Pancreas (tissue), 10 donors: ENCODE measurements at regions not wholly inside any gene's neighbourhood (a gene's known extent, or its start where the extent isn't known, plus 50 kb on each side); places are given as distances from the start of the nearest gene placed in this dataset.
"Not testable (repeated sequence)": the region's sequence is repeated elsewhere in the genome, so short reads cannot be mapped to it uniquely, and the experiment has no call there.

Experiments
- ATAC-seq, 4 donors: fragments of 200-7000 bp; cut with Tn5 transposase; one replicate each; pipeline versions ENCODE4 v1.8.0 to v1.9.1; 2020; ENCODE audit warnings: mild to moderate bottlenecking in 4 of 4, moderate library complexity in 4 of 4
- DNase-seq, 6 donors: peaks; one replicate each; pipeline ENCODE4 v3.0.0-alpha.2; 2020
- FAIRE-seq: peaks from 2 replicates; lab custom pipeline; 2012; peaks lifted over from hg19 to GRCh38; lab: Jason Lieb, UNC
- H3K27ac ChIP-seq, 4 donors: fragments of 200-600 bp; sonication (generic); 1 replicate in 3 of 4; 2 replicates in 1 of 4; pipeline versions ENCODE4 v1.5.0 to v1.8.0; 2020
- H3K27me3 ChIP-seq, 4 donors: fragments of 200-600 bp; one replicate each; pipeline ENCODE4 v1.8.0; 2021
- H3K36me3 ChIP-seq, 3 donors: fragments of 200-600 bp; sonication (generic) in 1 of 3; one replicate each; pipeline versions ENCODE4 v1.5.0 to v1.8.0; 2020 to 2021
- H3K4me1 ChIP-seq, 3 donors: fragments of 200-600 bp; one replicate each; pipeline ENCODE4 v1.8.0; 2021
- H3K4me3 ChIP-seq, 4 donors: fragments of 200-600 bp; sonication (generic) in 2 of 4; one replicate each; pipeline versions ENCODE4 v1.5.0 to v1.8.0; 2020 to 2021
- H3K9me3 ChIP-seq, 4 donors: fragments of 200-600 bp; one replicate each; pipeline ENCODE4 v1.8.0; 2021
- WGBS, 2 donors: extraction: QIAGEN DNeasy Blood & Tissue Kit; methylation state at CpG; one replicate each; pipeline ENCODE4 v1.1.7; 2013; 5-methylcytosine and 5-hydroxymethylcytosine counted together
- intact Hi-C, 3 donors: fragments of 100-400 bp; cut with DNase I; formaldehyde crosslinking; loops; one replicate each; pipeline versions ENCODE4 v1.11.1 to v1.14.2; 2022
- TF ChIP-seq, protein P1 (sequence below), 4 donors: fragments of 200-600 bp; sonication (generic) in 3 of 4; IDR thresholded peaks; one replicate each; pipeline versions ENCODE4 v1.5.0 to v1.8.0; 2021; ENCODE audit warnings: antibody characterized with exemption in 4 of 4
- donor health status: healthy with polysubstance abuse.
- donor health status: DM: no; HTN: no; CAD: no; lungs with moderate emphysema.
- donor health status: DM: no; HTN: no; CAD: no.
- donor health status: control.
- donor health status: control.
- donor health status: Bipolar disorder and iron deficiency.
- donor health status: DM: yes; HTN: yes; CAD: no.
- donor health status: DM: no; HTN: no; CAD: no.
- donor health status: DM: no; HTN: no; CAD: no.
- donor health status: DM: yes; HTN: yes; CAD: no.

DNA sequence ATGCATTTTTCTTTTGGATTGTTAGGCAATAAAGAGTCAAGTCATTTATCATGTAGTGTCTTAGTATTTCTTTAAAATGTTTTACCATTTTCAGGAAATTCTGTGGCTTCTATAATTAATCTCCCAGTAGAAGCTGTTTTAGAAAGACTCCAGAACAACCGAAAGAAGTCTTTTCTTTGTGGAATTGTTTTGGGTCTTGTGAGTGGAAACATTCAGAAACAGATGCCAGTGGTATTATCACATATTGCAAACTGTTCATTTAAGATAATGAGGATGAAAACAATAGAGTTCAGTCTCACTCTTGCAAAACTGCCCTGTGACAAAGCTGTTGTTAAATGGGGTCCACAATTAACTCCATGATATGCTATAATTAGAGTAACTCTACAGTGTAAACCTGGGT is 211.2 kb upstream of the KIT start:
- Histone ChIP-seq H3K9me3 (no peaks in the 10 kb centered on the region), H3K27ac (no peak overlapping the region), H3K27me3 (no peaks in the 10 kb centered on the region), H3K36me3 (no peaks in the 10 kb centered on the region), H3K4me3 (no peak overlapping the region), H3K4me1 (no peaks in the 10 kb centered on the region)
- FAIRE-seq (no peak), DNase-seq (no peak), ATAC-seq (no peak)
- intact Hi-C loops: no loop called here
- WGBS, 2 donors: 30 to 46% methylated on average over 1 of the region's 1 CpG
- TF ChIP-seq, protein P1, sequence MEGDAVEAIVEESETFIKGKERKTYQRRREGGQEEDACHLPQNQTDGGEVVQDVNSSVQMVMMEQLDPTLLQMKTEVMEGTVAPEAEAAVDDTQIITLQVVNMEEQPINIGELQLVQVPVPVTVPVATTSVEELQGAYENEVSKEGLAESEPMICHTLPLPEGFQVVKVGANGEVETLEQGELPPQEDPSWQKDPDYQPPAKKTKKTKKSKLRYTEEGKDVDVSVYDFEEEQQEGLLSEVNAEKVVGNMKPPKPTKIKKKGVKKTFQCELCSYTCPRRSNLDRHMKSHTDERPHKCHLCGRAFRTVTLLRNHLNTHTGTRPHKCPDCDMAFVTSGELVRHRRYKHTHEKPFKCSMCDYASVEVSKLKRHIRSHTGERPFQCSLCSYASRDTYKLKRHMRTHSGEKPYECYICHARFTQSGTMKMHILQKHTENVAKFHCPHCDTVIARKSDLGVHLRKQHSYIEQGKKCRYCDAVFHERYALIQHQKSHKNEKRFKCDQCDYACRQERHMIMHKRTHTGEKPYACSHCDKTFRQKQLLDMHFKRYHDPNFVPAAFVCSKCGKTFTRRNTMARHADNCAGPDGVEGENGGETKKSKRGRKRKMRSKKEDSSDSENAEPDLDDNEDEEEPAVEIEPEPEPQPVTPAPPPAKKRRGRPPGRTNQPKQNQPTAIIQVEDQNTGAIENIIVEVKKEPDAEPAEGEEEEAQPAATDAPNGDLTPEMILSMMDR (IDR thresholded peaks at IDR 0.05): no peak

DNA sequence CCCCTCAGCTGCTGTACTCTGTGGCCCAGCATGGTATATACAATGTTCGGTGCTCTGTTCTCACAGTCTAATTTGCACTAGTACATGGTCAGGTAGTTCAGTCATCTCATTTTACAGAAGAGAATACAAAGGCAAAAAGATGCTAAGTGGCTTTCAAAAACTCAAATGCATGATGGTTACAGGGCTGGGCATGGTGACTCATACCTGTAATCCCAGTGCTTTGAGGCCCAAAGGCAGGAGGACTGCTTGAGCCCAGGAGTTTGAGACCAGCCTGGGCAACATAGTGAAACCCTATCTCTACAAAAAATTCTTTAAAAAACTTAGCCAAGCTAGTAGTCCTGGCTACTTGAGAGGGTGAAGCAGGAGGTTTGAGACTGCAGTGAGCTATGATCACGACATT is 210.5 kb upstream of the KIT start:
- intact Hi-C loops: no loop called here
- Histone ChIP-seq H3K4me3 (no peak overlapping the region), H3K36me3 (no peaks in the 10 kb centered on the region), H3K27me3 (no peaks in the 10 kb centered on the region), H3K27ac (no peak overlapping the region), H3K4me1 (no peaks in the 10 kb centered on the region), H3K9me3 (no peaks in the 10 kb centered on the region)
- WGBS, 2 donors: 53 to 63% methylated on average over 2 of the region's 2 CpGs
- DNase-seq (no peak), ATAC-seq (no peak), FAIRE-seq (no peak)
- TF ChIP-seq, protein P1 (IDR thresholded peaks at IDR 0.05): no peak

DNA sequence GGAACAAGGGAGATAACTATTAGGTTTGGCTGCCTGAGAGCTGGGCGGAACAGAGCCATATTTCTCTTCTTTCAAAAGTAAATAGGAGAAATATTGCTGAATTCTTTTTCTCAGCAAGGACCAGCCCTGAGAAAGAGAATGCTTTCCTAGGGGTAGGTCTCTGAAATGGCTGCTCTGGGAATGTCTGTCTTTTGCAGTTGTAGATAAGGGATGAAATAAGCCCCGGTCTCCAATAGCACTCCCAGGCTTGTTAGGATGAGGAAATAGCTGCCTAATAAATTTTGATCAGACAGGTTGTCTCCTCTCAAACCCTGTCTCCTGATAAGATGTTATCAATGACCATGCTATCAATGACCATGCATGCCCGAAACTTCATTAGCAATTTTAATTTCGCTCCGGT is 207.8 kb upstream of the KIT start:
- intact Hi-C loops: no loop called here
- ATAC-seq: no peak
- Histone ChIP-seq H3K27ac (no peak overlapping the region), H3K4me3 (no peak overlapping the region), H3K36me3 (no peaks in the 10 kb centered on the region), H3K4me1 (no peaks in the 10 kb centered on the region), H3K27me3 (no peaks in the 10 kb centered on the region), H3K9me3 (no peaks in the 10 kb centered on the region)
- no peak for FAIRE-seq
- no peak for DNase-seq
- 86 to 90% methylated on average over 5 of the region's 5 CpGs for WGBS, 2 donors
- TF ChIP-seq, protein P1 (IDR thresholded peaks at IDR 0.05): no peak

DNA sequence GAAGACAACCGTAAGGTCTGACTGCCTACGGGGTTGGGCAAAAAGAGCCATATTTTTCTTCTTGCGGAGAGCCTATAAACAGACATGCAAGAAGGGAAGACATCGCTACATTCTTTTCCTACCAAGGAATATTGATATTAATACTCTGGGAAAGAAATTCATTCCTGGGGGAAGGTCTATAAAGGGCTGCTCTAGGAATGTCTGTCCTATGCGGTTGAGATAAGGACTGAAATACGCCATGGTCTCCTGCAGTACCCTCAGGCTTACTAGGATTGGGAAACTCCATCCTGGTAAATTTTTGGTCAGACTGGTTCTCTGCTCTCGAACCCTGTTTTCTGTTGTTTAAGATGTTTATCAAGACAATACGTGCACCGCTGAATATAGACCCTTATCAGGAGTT is 190.8 kb upstream of the KIT start:
- H3K27ac ChIP-seq, FAIRE-seq, intact Hi-C loops: not testable (repeated sequence)

DNA sequence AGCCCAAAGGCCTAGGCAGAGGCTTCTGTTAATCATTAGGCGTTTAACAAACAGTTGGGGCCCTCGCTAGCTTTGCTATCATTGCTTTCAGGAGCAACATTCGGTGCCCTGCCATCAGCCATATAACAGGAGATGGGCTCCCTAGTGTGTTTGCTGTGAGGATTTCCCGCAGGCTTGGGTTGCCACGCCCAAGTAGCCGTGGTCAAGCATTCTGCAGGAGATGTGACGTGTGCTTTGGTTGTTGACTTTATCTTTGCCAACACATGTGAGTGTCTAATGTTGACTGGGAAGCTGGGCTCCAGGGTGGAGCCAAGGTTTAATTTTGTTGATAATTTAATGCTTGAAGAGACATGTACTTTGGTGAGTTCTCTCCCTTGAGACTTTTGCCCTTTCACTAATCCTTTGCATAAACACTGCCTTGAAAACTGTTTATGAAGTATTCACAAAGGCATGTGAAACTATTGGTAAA is 184.6 kb upstream of the KIT start:
- Histone ChIP-seq H3K27me3 (no peaks in the 10 kb centered on the region), H3K36me3 (no peaks in the 10 kb centered on the region), H3K27ac (no peak overlapping the region), H3K9me3 (no peaks in the 10 kb centered on the region), H3K4me3 (no peak overlapping the region), H3K4me1 (no peaks in the 10 kb centered on the region)
- FAIRE-seq (no peak), DNase-seq (no peak), ATAC-seq (no peak)
- intact Hi-C loops: no loop called here
- 23 to 33% methylated on average over 7 of the region's 7 CpGs for WGBS, 2 donors
- TF ChIP-seq, protein P1 (IDR thresholded peaks at IDR 0.05): no peak

More for the DNA sequence above, 190.8 kb upstream of the KIT start:
- not testable (repeated sequence) for DNase-seq, ATAC-seq, H3K36me3 ChIP-seq, H3K9me3 ChIP-seq, H3K4me1 ChIP-seq, H3K4me3 ChIP-seq, H3K27me3 ChIP-seq
- 71 to 79% methylated on average over 9 of the region's 9 CpGs for WGBS, 2 donors
